OCI-LY7 (cell line): ENCODE measurements at regions not wholly inside any gene's neighbourhood (a gene's known extent, or its start where the extent isn't known, plus 50 kb on each side); places are given as distances from the start of the nearest gene placed in this dataset.

Experiments used
- CTCF ChIP-seq: fragments of 200-600 bp; sonication (generic); conservative IDR thresholded peaks from 2 replicates; pipeline ENCODE4 v1.5.1; 2014; ENCODE audit warnings: mild to moderate bottlenecking, antibody characterized with exemption, low read length, moderate library complexity, mixed read lengths
- EZH2phosphoT487 ChIP-seq: fragments of 200-600 bp; sonication (generic); IDR thresholded peaks from 2 replicates; pipeline ENCODE4 v1.6.1; 2018; ENCODE audit warnings: low read depth, borderline replicate concordance, mild to moderate bottlenecking, mixed run types, antibody characterized with exemption, low read length, moderate library complexity, mixed read lengths

GRCh38 chr2:78589871-78590270 lies 435.6 kb upstream of the REG3G start:
- TF ChIP-seq CTCF (no peak), EZH2phosphoT487 (no peak)
